ENCODE measurements at regions not wholly inside any gene's neighbourhood (a gene's known extent, or its start where the extent isn't known, plus 50 kb on each side); places are given as distances from the start of the nearest gene placed in this dataset.
"Not testable (repeated sequence)": the region's sequence is repeated elsewhere in the genome, so short reads cannot be mapped to it uniquely, and the experiment has no call there.

DNA sequence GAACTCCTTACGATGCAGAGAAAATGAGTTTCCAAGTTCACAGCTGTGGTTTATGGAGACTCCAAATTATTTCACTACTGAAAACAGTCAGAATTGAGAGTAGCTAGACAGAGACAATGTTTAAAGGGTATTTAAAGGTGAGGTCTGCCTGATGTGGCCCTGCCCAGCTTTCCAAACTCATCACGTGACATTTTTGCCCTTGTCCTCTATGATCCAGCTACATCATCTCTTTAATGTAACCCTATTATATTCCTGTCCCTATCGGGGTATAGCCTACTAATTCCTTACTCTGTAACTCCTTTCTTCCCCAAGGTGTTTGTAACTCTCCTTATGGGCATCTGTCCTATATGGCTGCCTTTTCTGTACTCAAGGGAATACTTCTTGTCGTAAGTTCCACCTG lies 297.2 kb downstream of the GRXCR1 start:
- no peak overlapping the region for H3K4me3 ChIP-seq (ENCODE audit: low read depth, low read length)
- no peak for DNase-seq (ENCODE audit: low read depth, low spot score)
- TF ChIP-seq, protein P1, sequence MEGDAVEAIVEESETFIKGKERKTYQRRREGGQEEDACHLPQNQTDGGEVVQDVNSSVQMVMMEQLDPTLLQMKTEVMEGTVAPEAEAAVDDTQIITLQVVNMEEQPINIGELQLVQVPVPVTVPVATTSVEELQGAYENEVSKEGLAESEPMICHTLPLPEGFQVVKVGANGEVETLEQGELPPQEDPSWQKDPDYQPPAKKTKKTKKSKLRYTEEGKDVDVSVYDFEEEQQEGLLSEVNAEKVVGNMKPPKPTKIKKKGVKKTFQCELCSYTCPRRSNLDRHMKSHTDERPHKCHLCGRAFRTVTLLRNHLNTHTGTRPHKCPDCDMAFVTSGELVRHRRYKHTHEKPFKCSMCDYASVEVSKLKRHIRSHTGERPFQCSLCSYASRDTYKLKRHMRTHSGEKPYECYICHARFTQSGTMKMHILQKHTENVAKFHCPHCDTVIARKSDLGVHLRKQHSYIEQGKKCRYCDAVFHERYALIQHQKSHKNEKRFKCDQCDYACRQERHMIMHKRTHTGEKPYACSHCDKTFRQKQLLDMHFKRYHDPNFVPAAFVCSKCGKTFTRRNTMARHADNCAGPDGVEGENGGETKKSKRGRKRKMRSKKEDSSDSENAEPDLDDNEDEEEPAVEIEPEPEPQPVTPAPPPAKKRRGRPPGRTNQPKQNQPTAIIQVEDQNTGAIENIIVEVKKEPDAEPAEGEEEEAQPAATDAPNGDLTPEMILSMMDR (IDR thresholded peaks at IDR 0.05; ENCODE audit: insufficient read depth, low read length, missing control alignments) = no peak
- ChIA-PET POLR2A (no interaction called here), CTCF (no interaction called here)

DNA sequence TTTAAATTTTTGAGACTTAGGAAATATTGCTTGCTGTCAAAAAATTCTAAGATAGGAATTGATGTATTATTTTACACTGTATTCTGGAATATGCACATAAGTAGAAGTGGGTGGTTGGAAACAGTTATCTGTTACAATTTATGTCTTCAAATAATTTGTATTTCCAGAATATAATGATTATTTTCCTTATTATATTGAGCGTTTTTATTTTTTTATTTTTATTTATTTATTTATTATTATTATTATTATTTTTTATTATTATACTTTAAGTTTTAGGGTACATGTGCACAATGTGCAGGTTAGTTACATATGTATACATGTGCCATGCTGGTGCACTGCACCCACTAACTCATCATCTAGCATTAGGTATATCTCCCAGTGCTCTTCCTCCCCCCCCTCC lies 320.1 kb downstream of the GRXCR1 start:
- POLR2A ChIA-PET, CTCF ChIA-PET: not testable (repeated sequence)

DNA sequence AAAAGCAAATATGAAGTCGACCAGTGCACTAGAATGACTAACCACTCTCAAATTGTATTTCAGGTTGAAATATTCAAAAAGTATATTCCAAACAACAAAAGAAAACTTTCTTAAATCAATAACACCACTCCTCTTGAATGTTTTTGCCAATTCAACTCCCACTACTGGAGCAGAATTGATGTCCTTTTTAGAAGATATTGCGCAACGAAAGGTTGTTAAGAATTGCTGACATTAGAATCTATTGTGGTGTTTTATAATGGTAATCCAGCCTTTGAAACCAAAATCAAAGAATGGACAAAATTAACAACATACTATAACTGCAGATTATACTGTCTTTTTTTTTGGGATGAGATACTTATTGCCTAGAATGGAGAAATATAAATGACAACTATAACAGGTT lies 331.3 kb downstream of the GRXCR1 start:
- no peak for DNase-seq (ENCODE audit: low read depth, low spot score)
- ChIA-PET CTCF (no interaction called here), POLR2A (no interaction called here)
- TF ChIP-seq, protein P1 (IDR thresholded peaks at IDR 0.05; ENCODE audit: insufficient read depth, low read length, missing control alignments) = no peak
- H3K4me3 ChIP-seq (ENCODE audit: low read depth, low read length) = no peak overlapping the region

More for the DNA sequence above, 320.1 kb downstream of the GRXCR1 start:
- H3K4me3 ChIP-seq (ENCODE audit: low read depth, low read length); DNase-seq (ENCODE audit: low read depth, low spot score): not testable (repeated sequence)

DNA sequence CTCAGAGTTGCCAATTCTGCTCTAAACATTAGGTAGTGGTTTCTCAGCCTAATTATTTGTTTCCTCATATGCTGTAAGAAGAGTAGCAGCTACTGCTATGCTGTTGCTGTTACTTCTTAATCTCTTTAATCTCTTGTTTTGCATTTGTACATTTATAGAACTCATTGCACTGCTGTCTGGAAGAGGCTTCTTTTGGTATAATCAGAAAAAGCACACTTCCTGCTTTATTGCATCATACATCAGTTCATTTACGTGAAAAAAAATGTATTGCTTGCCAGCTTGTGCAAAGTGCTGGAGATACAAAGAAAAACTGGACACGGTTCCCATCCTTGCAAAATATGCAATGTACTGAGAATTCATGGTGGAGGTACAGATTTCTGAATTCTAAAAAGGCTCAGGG lies 332.0 kb downstream of the GRXCR1 start:
- TF ChIP-seq, protein P1 (IDR thresholded peaks at IDR 0.05; ENCODE audit: insufficient read depth, low read length, missing control alignments) = no peak
- H3K4me3 ChIP-seq (ENCODE audit: low read depth, low read length) = no peak overlapping the region
- DNase-seq (ENCODE audit: low read depth, low spot score) = no peak
- CTCF ChIA-PET = no interaction called here
- POLR2A ChIA-PET = no interaction called here

DNA sequence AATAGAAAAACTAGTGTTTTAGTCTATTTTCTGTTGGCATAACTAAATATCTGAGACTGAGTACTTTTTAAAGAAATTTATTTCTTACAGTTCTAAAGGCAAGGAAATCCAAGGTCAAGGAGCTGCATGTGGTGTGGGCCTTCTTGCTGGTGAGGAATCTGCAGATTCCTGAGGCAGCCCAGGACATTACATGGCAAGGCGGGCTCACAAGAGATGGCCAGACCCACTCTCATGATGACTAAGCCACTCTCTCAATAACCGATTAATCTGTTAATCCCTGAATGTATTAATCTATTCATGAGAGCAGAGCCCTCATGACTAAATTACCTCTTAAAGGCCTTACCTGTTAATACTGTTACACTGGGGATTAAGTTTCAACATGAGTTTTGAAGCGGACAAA lies 340.8 kb downstream of the GRXCR1 start:
- TF ChIP-seq, protein P1 (IDR thresholded peaks at IDR 0.05; ENCODE audit: insufficient read depth, low read length, missing control alignments) = no peak
- H3K4me3 ChIP-seq (ENCODE audit: low read depth, low read length) = no peak overlapping the region
- CTCF ChIA-PET = no interaction called here
- DNase-seq (ENCODE audit: low read depth, low spot score) = no peak
- POLR2A ChIA-PET = no interaction called here

DNA sequence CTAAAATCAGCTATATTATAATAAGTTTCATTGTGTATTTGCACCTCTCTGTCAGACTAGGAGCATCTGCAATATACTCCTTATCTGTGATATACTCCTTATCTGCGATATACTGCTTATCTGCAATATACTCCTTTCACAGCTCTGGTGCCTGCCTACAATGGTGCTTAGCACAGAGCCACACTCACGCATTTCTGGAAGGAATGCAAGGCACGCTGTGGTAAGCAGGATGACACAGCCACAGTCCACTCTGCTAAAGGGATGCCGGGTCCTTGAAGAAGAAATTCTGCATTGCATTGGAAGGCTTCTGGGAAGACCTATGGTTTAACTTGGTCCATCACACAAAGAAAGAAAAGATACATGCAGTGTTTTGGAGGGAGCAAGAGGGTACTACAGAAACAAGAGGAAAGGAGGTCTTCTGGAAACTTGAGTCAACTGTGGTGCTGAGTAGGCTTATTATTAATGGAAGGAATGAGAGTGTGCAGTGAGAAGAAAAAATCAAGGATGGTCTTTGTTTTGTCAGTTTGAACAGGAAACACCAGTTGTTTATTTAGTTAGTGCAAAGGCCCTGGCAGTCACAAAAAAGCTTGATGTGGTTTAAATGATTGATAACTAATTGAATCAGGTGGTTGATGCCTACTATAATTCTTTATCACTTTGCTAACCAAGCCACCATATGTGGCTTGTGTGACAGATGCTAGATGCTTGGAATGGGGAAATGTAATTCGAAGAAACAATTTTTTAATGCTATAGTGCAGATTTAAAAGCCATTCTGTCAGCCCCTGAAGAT lies 342.3 kb downstream of the GRXCR1 start:
- DNase-seq (ENCODE audit: low read depth, low spot score) = no peak
- H3K4me3 ChIP-seq (ENCODE audit: low read depth, low read length) = no peak overlapping the region
- TF ChIP-seq, protein P1 (IDR thresholded peaks at IDR 0.05; ENCODE audit: insufficient read depth, low read length, missing control alignments) = no peak
- ChIA-PET POLR2A (no interaction called here), CTCF (no interaction called here)

DNA sequence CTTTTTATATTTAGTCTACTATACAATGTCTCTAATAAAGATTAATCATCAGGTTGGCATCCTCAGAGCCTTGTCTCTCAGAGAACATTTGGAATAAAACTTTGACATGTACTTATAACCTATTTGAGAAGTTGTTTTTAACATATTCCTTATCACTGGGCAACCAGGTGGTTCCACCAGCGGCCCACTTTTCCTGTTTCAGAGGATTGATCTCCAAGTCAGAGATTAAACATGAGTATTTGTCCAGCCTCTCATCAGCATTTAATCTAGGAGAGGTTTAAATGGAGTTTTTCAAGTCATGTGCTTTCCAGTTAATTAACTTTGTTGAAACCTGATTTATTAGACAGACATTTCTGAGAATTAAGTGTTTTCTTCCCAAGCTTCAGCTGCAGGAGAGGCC lies 345.5 kb downstream of the GRXCR1 start:
- TF ChIP-seq, protein P1 (IDR thresholded peaks at IDR 0.05; ENCODE audit: insufficient read depth, low read length, missing control alignments) = no peak
- CTCF ChIA-PET = no interaction called here
- DNase-seq (ENCODE audit: low read depth, low spot score) = no peak
- POLR2A ChIA-PET = no interaction called here
- H3K4me3 ChIP-seq (ENCODE audit: low read depth, low read length) = no peak overlapping the region

Data from AG04449 (cell line).